Retinal pigment epithelial cell (primary cell): ENCODE measurements at regions not wholly inside any gene's neighbourhood (a gene's known extent, or its start where the extent isn't known, plus 50 kb on each side); places are given as distances from the start of the nearest gene placed in this dataset.

Experiments used
- DNase-seq: peaks from one replicate; pipeline ENCODE4 v3.0.0-alpha.2; 2010; ENCODE audit warnings: low read depth
- H3K4me3 ChIP-seq: 2 replicates; pipeline ENCODE4 v1.5.1; 2011; ENCODE audit warnings: mild to moderate bottlenecking, low read length, control low read depth, moderate library complexity
- TF ChIP-seq, protein P1 (sequence below): conservative IDR thresholded peaks from 2 replicates; pipeline ENCODE4 v1.5.1; 2011; ENCODE audit warnings: low read depth, low read length, control low read depth, inconsistent platforms

DNA sequence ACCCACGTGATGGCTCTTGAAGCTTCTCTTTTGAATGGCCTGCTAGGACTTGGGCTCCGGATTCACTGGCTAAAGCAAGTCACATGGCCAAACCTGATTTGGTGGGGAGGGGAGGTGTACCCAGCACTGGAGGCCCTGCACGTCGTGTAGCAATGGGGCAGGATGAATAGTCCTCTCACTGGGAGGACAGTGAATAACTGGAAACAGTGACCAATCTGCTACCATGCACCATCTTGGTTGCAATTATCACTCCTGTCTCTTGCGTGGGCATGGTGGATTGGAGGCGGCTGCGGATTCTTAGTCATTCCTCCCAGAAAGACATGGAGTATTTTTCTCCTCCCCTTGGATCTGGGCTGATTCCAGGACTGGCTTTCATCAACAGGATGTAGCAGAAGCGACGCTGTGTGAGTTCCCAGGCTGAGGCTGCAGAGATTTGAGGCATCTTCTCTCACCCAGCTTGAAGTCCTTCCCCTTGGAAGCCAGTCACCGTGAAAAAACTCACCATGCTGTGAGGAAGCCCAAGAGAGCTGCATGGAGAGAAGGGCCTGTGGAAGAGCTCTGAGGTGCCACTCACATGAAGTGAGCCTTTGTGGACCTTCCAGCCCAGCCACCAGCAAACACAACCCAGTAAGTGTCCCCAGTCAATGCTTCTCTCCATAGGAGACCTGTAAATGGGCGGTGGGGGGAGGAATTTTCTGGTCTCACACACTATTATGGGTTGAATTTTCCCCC is 70.4 kb downstream of the IGLL1 start:
- TF ChIP-seq, protein P1, sequence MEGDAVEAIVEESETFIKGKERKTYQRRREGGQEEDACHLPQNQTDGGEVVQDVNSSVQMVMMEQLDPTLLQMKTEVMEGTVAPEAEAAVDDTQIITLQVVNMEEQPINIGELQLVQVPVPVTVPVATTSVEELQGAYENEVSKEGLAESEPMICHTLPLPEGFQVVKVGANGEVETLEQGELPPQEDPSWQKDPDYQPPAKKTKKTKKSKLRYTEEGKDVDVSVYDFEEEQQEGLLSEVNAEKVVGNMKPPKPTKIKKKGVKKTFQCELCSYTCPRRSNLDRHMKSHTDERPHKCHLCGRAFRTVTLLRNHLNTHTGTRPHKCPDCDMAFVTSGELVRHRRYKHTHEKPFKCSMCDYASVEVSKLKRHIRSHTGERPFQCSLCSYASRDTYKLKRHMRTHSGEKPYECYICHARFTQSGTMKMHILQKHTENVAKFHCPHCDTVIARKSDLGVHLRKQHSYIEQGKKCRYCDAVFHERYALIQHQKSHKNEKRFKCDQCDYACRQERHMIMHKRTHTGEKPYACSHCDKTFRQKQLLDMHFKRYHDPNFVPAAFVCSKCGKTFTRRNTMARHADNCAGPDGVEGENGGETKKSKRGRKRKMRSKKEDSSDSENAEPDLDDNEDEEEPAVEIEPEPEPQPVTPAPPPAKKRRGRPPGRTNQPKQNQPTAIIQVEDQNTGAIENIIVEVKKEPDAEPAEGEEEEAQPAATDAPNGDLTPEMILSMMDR: no peak
- H3K4me3 ChIP-seq: no peak overlapping the region
- DNase-seq: no peak

DNA sequence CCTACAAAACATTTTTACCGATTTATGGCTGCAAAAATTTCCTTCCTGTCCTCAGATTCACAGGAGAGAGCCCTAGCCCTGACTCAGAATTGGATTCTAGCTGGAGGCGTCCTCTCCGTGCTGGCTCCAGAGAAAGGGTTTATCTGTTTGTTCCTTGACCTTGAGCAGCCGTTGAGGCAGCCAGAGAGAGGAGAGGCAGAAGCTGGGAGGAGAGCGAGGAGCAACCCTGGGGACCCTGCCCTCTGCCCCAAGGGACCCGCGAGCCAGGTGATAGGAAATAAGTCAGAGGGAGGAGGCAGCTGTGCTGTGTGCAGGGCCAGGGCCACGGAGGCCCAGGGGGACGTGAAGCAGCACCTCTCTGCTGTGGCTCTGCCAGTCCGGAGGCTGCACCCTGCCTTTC is 75.6 kb downstream of the IGLL1 start:
- H3K4me3 ChIP-seq: no peak overlapping the region
- TF ChIP-seq, protein P1: no peak
- DNase-seq: no peak

DNA sequence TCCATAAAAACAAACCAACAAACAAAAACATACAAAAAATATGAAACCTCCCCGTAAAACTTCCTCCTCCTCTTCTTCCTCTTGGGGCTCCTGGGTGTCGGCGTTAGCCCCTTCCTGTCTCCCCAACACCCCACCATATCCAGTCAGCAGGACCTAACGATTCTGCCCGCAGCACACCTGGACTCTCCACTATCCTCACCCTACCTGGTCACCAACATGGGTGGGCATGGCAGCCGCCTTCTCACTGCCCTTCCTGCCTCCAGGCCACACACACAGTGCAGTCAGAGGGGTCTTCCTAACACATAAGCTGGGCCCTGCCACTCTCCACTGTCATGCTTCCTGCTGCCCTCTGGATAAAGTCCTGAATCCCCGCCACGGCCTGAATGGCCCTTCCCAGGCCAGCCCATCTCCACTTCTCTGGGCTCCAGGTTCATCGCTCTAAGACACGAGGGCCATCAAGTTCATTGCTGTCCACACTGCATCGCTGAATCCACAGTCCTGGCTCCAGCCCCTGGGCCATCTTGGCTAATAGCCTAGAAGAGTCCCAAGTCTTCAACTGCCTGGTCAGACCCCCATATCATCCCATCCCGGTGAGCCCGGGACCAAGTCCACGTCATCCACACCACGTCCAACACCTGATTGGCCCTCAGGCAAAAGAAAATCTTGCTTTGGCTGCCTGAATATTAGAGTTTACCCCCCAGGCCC is 76.2 kb downstream of the IGLL1 start:
- DNase-seq: no peak
- H3K4me3 ChIP-seq: no peak overlapping the region
- TF ChIP-seq, protein P1: no peak

DNA sequence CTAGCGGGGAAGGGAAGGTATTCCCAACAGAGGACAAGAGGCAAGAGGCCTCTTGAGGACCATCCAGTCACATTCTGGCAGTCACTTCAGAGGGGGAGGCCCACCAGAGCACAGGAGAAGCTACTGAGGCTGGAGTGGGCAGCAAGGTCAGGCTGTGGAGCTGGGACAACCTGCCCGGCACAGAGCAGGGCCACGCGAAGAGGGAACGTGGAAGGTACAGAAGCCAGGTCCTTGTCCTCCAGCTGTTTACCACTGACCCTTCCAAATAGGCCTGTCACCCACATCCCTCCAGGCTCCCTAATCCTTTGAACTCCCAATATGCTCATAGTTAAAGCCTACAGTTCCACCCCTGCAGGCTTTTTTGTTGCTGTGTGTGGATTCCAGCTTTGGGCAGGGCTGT is 76.9 kb downstream of the IGLL1 start:
- TF ChIP-seq, protein P1: no peak
- DNase-seq: no peak
- H3K4me3 ChIP-seq: no peak overlapping the region

DNA sequence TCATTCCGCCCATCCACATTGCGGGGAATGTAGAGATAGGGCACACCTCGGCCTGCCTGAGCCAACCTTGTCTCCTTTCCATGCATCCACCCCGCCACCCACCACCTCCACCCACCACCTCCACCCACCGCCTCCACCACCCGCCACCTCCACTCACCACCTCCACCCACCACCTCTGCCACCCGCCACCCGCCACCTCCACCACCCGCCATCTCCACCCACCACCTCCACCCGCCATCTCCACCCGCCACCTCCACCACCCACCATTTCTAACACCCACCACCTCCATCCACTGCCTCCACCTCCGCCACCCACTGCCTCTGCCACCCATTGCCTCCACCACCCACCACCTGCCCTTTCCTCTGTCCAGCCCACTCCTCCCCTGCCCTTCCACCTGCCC is 78.4 kb downstream of the IGLL1 start:
- H3K4me3 ChIP-seq: no peak overlapping the region
- TF ChIP-seq, protein P1: no peak
- no peak for DNase-seq

DNA sequence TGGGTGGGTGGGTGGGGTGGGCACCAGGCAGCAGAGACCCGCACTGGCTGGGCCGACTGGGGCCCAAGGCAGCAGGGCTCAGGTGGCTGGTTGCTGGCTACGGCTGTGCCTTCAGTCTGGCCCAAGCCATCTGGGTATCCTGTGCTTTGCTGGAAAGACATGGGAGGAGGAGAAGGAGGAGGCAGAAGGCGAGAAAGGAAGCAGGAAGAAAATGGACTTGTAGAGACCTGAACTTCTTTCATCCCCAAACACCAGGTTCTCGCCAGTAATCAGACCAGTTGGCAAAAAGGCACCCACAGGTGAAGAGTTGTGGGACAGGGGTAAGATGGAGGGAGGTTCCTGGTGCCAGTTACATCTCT is 78.8 kb downstream of the IGLL1 start:
- TF ChIP-seq, protein P1: no peak
- H3K4me3 ChIP-seq: no peak overlapping the region
- DNase-seq: no peak
